Ureter (tissue), 1 donor: ENCODE measurements at regions not wholly inside any gene's neighbourhood (a gene's known extent, or its start where the extent isn't known, plus 50 kb on each side); places are given as distances from the start of the nearest gene placed in this dataset.

Experiments
- DNase-seq: peaks from one replicate; pipeline ENCODE4 v3.0.0-alpha.2; 2020; ENCODE audit warnings: low spot score
- donor health status: DM: yes; HTN: yes; CAD: no.

- peak; percentile 9 for DNase-seq
Observed at GRCh38 chr11:71310184-71310583, 57.8 kb upstream of the SHANK2 start.

DNA sequence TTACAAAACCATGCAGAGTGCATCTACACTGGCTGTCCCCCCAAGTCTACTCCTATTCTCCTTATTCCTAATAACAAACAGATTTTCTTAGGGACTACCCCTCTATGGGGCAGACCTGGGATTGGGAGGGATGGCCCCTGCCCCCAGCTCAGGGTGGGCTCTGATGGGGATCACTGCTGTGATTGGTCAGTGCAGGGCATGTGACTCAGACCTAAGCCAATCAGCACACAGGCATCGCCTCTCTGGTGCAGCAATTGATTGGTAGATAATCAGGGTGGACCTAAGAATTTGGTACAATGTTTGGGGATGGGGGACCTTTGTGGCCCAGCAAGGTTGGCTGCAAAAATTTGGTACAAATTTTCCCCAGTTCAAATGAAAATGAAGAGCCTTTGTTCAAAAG lies 57.2 kb upstream of the SHANK2 start:
- peak; percentile 10 for DNase-seq

DNA sequence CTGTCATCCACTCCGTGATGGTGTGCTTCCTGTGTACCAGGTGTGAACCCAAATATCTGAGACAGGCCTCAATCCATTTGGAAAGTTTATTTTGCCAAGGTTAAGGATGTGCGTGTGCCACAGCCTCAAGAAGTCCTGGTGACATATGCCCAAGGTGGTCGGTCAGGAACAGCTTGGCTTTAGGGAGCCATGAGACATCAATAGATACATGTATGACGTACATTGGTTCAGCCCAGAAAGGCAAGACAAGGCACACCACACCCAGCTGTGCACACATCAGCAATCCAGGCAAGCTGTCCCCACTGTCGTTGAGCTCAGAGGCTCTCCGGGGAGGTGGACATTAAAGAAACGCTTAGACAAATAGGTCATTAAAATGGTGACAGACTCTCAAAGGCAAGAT lies 56.8 kb upstream of the SHANK2 start:
- DNase-seq, result peak; percentile 20

DNA sequence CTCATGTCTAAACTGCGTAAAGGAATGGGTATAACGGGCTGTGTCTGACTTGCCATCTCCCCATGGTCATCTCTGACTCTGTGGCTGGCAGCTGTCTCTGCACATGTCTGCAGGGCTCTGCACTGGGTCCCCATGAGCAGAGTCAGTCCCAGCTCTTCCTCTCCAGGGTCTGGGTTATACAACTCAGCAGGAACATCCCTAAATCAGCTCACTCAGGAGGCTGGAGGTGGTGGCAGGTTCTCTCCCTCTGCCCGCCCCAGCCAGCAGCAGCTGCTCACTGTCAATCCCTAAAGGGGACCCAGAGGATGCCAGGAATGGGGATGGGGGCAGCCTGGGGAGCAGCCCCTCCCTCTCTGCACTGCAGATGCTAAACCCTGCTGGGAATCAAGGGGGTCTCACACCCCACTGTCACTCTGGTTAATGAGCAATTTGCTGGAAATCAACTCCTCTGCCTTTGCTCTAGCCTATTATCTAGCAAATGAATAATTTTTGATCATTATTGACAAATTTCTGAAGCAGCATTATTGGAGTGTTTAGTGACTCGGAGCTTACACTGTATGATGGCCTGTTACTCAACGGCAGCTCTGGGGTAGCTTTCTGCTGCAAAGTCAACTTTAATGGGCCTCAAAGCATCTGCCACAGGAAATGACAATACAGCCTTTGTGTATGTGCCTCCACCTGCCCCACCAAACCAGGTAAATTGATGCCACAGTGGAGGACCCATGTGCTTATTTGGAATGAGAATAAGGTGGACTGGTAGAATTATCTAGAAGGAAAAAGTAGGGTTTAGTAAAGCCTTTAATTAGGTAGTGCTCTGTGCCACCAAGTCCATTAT lies 55.7 kb upstream of the SHANK2 start:
- DNase-seq, result peak; percentile 19

DNA sequence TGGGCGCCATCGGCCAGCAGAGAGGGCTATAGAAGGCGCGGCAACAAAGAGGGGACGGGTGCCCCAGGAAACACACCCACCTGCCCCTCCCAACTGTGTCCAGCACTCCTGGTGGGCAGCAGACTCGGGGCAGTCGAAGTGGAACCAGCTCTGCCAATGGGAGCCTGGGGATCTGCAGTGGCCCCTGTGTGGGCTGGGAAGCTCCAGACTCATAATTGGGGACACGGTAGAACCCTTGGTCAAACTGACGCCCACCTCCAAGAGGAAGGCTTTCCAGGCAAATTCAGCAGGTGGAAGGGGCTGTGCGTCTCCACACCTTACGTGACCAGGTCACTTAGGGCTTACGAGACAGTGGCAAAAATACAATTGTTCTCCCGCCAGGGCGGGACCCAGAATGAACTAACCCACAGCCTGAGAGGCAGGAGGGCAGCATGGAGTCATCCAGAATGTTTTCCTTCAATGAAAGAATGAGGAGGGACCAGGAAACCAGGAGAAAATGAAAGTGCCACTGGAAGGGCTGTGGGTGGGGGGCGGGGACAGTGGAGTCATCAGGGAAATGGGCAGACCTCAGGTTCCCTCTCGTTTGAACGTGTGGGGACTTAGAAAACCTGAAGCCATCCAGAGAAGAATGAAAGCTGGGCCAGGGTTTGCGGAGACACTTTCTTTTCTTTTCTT lies 53.2 kb upstream of the SHANK2 start:
- peak; percentile 29 for DNase-seq

DNA sequence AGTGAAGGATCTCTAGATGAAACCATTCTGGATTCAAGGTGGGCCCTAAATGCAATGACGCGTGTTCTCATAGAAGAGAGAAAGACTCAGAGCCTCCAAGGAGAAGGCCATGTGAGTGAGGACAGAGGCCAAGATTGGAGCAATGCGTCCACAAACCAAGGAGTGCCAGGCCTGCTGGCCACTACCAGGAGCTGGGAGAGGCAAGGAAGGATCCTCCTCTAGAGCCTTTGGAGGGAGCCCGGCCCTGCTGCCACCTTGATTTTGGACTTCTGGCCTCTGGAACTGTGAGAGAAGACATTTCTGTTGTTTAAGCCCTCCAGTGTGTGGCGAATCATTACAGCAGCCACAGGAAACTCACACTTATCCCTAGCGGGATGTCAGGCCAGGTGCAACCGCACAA lies 52.7 kb upstream of the SHANK2 start:
- peak; percentile 1 for DNase-seq

GRCh38 chr11:71304491-71304890 lies 52.1 kb upstream of the SHANK2 start:
- peak; percentile 12 for DNase-seq

DNA sequence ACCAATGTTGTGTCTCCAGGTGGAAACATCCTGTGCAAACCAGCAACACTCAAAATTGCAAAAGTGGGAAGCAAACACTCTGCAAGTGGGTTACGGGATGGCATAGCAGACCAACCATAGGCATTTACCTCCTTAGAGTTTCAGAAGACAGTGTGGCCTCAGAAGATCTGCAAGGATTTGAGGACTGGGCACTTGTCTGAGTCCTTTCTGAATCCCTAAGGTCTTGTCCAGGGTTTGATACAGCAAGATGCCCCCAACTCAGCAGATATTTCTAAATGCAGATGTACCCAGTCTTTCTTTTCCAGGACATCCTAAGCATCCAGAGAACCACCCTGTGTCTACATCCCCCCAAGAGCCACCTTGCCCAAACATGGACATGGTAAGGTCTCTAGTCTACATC lies 51.7 kb upstream of the SHANK2 start:
- peak; percentile 5 for DNase-seq

DNA sequence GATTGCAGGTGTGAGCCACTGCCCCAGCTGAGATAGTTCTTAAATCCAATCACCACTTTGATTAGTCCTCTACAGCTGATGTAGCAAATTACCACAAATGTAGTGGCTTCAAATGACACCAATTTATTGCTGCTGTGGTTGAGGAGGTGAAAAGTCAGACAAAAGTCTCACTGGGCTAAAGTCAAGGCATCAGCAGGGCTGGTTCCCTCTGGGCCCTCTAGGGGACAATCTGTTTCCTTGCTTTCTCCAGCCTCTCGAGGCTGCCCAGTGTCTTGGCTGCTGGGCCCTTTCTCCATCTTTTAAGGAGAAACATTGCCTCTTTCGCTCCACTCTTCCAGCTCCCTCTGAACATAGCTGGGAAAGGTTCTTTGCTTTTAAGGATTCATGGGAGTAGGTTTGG lies 50.5 kb upstream of the SHANK2 start:
- peak; percentile 33 for DNase-seq

DNA sequence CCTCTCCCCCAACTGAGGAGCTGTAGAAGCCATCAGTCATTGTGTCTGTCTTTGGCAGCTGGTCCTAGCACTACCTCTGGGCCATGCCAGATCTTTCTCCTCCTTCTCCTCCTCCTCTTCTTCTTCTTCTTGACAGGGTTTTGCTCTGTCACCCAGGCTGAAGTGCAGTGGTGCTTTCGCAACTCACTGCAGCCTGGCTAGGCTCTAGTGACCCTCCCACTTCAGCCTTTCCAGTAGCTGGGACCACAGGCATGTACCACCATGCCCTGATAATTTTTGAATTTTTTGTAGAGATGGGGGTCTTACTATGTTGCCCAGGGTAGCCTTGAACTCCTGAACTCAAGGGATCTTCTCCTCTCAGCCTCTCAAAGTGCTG lies 50.1 kb upstream of the SHANK2 start:
- no peak for DNase-seq
